GM12873 (cell line): ENCODE measurements at regions not wholly inside any gene's neighbourhood (a gene's known extent, or its start where the extent isn't known, plus 50 kb on each side); places are given as distances from the start of the nearest gene placed in this dataset.

ENCODE experiments used
- CTCF ChIP-seq: IDR thresholded peaks from 2 replicates; pipeline ENCODE4 v1.5.1; 2012; ENCODE audit warnings: low read depth, mild to moderate bottlenecking, moderate library complexity, low read length, control low read depth; ENCODE audit not compliant: insufficient read depth; ENCODE audit errors: missing control alignments

GRCh38 chr16:81185416-81185815, 53.1 kb upstream of the BCO1 start:
- TF ChIP-seq CTCF: no peak

GRCh38 chr16:81181013-81181720, 57.3 kb upstream of the BCO1 start:
- TF ChIP-seq CTCF: no peak

- TF ChIP-seq CTCF: no peak
These were observed 57.9 kb upstream of the BCO1 start for GRCh38 chr16:81180578-81180977.

- no peak for TF ChIP-seq CTCF
These were observed 59.3 kb upstream of the BCO1 start for GRCh38 chr16:81179219-81179618.

- no peak for TF ChIP-seq CTCF
These were observed 63.1 kb upstream of the BCO1 start for GRCh38 chr16:81175325-81175891.

GRCh38 chr16:81174644-81175324, 63.7 kb upstream of the BCO1 start:
- TF ChIP-seq CTCF: no peak
